Brain microvascular endothelial cell (primary cell): ENCODE measurements at regions not wholly inside any gene's neighbourhood (a gene's known extent, or its start where the extent isn't known, plus 50 kb on each side); places are given as distances from the start of the nearest gene placed in this dataset.

ENCODE experiments used
- DNase-seq: peaks from one replicate; pipeline ENCODE4 v3.0.0-alpha.2; 2020
- H3K27ac ChIP-seq: fragments of 250-450 bp; sonication (Bioruptor Pico); 2 replicates; pipeline ENCODE4 v1.5.1; 2020; ENCODE audit warnings: mild to moderate bottlenecking, moderate library complexity
- H3K27me3 ChIP-seq: fragments of 250-450 bp; sonication (Bioruptor Pico); replicated peaks from 2 replicates; pipeline ENCODE4 v1.5.1; 2020; ENCODE audit warnings: mild to moderate bottlenecking
- H3K36me3 ChIP-seq: fragments of 250-450 bp; sonication (Bioruptor Pico); replicated peaks from 2 replicates; pipeline ENCODE4 v1.5.1; 2020; ENCODE audit warnings: mild to moderate bottlenecking
- H3K4me3 ChIP-seq: 2 replicates; pipeline ENCODE4 v1.5.1; 2011; ENCODE audit warnings: low read depth, mild to moderate bottlenecking, control low read depth, low read length, moderate library complexity
- in situ Hi-C: cut with HindIII; loops from 2 replicates; pipeline ENCODE4 v1.10.0; 2017; ENCODE audit warnings: low sequenced_read_pairs, low pct_ligation_motif_present
- TF ChIP-seq, protein P1 (sequence below): IDR thresholded peaks from 2 replicates; pipeline ENCODE4 v1.5.1; 2011; ENCODE audit warnings: low read depth, mild to moderate bottlenecking, moderate library complexity, low read length, control low read depth, inconsistent platforms; ENCODE audit errors: missing control alignments

DNA sequence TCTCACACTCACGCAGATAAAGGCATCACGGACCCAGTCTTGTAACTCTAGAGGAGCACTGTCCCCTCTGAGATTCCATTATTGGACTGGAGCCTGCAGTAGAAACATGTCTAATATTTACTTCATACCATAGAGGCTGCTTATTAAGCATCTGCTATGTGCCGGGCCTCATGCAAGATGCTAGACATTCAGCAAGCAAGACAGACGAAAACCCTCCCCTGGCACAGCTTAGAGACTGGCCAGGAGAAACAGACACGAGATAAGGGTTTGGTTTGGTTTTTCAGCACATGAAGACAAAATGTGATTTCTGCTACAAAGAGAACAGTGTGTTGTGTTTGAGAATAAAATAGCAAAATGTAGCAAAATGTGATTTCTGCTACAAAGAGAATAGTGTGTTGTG, 719.2 kb downstream of the MED13L start:
- DNase-seq = no peak
- H3K4me3 ChIP-seq = no peak overlapping the region
- H3K36me3 ChIP-seq = no peaks in the 10 kb centered on the region
- H3K27me3 ChIP-seq = no peaks in the 10 kb centered on the region
- H3K27ac ChIP-seq = no peak overlapping the region
- in situ Hi-C loops = no loop called here
- TF ChIP-seq, protein P1, sequence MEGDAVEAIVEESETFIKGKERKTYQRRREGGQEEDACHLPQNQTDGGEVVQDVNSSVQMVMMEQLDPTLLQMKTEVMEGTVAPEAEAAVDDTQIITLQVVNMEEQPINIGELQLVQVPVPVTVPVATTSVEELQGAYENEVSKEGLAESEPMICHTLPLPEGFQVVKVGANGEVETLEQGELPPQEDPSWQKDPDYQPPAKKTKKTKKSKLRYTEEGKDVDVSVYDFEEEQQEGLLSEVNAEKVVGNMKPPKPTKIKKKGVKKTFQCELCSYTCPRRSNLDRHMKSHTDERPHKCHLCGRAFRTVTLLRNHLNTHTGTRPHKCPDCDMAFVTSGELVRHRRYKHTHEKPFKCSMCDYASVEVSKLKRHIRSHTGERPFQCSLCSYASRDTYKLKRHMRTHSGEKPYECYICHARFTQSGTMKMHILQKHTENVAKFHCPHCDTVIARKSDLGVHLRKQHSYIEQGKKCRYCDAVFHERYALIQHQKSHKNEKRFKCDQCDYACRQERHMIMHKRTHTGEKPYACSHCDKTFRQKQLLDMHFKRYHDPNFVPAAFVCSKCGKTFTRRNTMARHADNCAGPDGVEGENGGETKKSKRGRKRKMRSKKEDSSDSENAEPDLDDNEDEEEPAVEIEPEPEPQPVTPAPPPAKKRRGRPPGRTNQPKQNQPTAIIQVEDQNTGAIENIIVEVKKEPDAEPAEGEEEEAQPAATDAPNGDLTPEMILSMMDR = no peak

DNA sequence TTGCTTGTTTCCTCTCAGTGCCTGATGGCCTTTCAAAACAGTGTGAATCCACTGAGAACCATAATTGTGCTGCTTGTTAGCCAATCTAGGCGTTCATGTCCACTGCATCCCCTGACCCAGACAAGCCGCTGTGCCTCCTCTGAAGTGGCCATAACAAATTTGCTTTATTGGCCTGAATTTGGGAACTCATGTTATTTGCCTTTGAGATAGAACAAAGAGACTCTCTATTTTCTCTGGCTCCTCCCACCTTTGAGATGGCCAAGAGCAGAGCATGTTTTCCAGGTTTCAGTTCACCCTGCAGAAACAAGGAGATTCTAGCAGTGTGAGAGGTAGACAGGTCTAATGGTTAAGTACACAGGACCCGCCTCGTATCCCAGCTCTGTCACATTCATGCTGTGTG, 723.9 kb downstream of the MED13L start:
- TF ChIP-seq, protein P1 = no peak
- in situ Hi-C loops = no loop called here
- Histone ChIP-seq H3K27ac (no peak overlapping the region), H3K27me3 (no peaks in the 10 kb centered on the region), H3K36me3 (no peaks in the 10 kb centered on the region), H3K4me3 (no peak overlapping the region)
- DNase-seq = no peak

DNA sequence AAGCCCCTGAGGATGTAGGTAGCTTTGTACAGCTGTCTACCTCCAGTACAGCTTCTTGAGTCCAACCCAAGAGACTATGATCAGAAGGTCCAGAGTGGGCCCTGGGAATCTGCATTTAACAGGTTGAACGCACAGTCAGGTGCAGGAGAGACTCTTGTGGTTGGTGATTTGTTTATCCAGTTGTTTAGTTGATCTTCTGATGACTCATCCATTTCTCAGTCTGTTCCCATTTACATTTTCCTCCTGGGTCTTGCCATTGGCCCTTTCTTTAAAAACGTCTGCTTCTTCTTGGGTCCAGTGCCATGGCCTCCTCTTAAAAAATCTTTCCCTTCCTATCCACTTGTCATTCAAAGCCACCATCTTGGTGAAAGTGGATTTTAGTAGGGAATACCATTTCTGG, 734.2 kb downstream of the MED13L start:
- DNase-seq = no peak
- Histone ChIP-seq H3K4me3 (no peak overlapping the region), H3K36me3 (no peaks in the 10 kb centered on the region), H3K27me3 (no peaks in the 10 kb centered on the region), H3K27ac (no peak overlapping the region)
- in situ Hi-C loops = no loop called here
- TF ChIP-seq, protein P1 = no peak

DNA sequence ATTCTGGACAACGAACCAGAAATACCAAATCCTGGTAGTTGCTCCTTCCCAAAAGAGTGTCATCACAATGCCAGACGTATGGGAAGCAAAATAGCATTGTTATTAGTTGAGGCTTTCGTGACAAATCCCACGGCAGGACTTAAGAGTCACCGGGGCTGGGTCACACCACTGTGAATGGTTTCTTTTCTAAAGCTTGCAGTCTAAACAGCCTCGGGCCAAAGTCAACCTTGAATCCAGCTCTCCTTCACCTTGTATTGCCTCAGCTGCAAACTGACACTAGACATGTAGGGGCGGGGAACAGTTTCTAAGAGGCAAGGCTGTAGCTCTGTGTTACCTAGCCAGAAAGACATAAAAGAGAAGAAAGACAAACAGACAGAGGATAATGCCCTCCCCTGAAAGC, 734.8 kb downstream of the MED13L start:
- Histone ChIP-seq H3K36me3 (no peaks in the 10 kb centered on the region), H3K4me3 (no peak overlapping the region), H3K27me3 (no peaks in the 10 kb centered on the region), H3K27ac (no peak overlapping the region)
- in situ Hi-C loops = no loop called here
- no peak for DNase-seq
- TF ChIP-seq, protein P1 = no peak

DNA sequence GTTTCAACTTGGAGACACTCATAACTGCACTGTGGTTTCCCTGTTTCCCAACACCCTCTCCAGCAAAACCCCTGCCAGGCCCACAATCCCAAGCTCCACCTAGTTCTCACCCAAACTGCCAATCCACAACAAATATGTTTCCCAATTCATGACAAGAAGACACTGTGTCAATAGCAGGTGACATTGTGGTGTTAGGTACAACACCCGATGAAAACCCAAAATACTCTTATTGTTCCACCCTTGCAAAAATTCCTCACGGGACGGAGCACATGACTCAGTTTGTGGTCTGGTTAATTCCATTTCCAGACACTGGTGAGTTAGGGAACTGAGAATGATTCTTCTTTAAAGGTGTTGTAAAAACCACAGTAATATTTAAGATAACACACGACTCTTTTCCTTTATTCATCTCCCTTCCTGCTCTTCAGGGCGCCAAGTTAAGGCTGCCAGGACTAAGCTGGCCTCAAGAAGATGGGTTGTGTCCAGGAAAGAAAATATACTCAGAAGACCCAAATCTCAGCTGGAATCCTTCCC, 735.5 kb downstream of the MED13L start:
- TF ChIP-seq, protein P1 = no peak
- H3K36me3 ChIP-seq = no peaks in the 10 kb centered on the region
- in situ Hi-C loops = no loop called here
- DNase-seq = no peak
- no peaks in the 10 kb centered on the region for H3K27me3 ChIP-seq
- H3K27ac ChIP-seq = no peak overlapping the region
- no peak overlapping the region for H3K4me3 ChIP-seq

DNA sequence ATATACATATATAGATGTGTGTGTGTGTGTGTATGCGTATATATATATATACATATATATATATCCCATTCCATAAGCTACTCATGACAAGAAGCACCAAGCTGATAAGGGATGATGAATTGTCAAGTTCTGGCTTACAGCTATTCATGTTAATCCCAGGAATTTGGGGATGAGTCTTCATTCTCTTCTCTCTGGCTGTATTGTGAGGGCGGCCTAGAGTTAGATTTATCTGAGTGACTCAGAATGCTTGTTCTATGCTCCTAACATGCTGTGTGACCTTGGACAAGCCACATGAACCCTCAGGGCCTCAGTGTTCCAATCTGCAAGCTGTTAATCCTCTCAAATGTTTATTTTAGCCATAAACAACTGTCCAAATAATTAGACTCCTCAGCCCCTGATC, 749.0 kb downstream of the MED13L start:
- H3K36me3 ChIP-seq = no peaks in the 10 kb centered on the region
- H3K27ac ChIP-seq = no peak overlapping the region
- H3K4me3 ChIP-seq = no peak overlapping the region
- TF ChIP-seq, protein P1 = no peak
- no peaks in the 10 kb centered on the region for H3K27me3 ChIP-seq
- DNase-seq = no peak
- in situ Hi-C loops = no loop called here
